Type B pancreatic cell (in vitro differentiated cells): ENCODE measurements at regions not wholly inside any gene's neighbourhood (a gene's known extent, or its start where the extent isn't known, plus 50 kb on each side); places are given as distances from the start of the nearest gene placed in this dataset.
A peak's percentile ranks its signal among the peaks of the same experiment; 100 is the strongest.

Experiments
- DNase-seq: peaks from one replicate; pipeline ENCODE4 v3.0.0; 2021; ENCODE audit warnings: mixed read lengths; ENCODE audit not compliant: unreplicated experiment; ENCODE audit errors: extremely low spot score
- H3K27ac Mint-ChIP-seq: 2 replicates; pipeline ENCODE4 v1.8.0; 2021; ENCODE audit warnings: mild to moderate bottlenecking, mixed read lengths
- H3K27me3 Mint-ChIP-seq: 2 replicates; pipeline ENCODE4 v1.8.0; 2021; ENCODE audit warnings: mixed read lengths
- H3K36me3 Mint-ChIP-seq: 2 replicates; pipeline ENCODE4 v1.8.0; 2021; ENCODE audit warnings: mixed read lengths
- H3K4me1 Mint-ChIP-seq: one replicate; pipeline ENCODE4 v1.8.0; 2021; ENCODE audit warnings: mixed read lengths; ENCODE audit not compliant: unreplicated experiment
- H3K4me3 Mint-ChIP-seq: 2 replicates; pipeline ENCODE4 v1.8.0; 2021; ENCODE audit warnings: mild to moderate bottlenecking, mixed read lengths
- H3K9me3 Mint-ChIP-seq: 2 replicates; pipeline ENCODE4 v1.8.0; 2021; ENCODE audit warnings: mixed read lengths
- TF ChIP-seq, protein P1 (sequence below): fragments of 200-600 bp; sonication (generic); conservative IDR thresholded peaks from 2 replicates; pipeline ENCODE4 v1.5.0; 2021; ENCODE audit warnings: antibody characterized with exemption, mild to moderate bottlenecking

GRCh38 chr9:695252-695651, 146.2 kb upstream of the DMRT1 start:
- H3K36me3 Mint-ChIP-seq = no peaks in the 10 kb centered on the region
- H3K4me1 Mint-ChIP-seq = peaks cover 66% of the 10 kb centered on the region
- TF ChIP-seq, protein P1, sequence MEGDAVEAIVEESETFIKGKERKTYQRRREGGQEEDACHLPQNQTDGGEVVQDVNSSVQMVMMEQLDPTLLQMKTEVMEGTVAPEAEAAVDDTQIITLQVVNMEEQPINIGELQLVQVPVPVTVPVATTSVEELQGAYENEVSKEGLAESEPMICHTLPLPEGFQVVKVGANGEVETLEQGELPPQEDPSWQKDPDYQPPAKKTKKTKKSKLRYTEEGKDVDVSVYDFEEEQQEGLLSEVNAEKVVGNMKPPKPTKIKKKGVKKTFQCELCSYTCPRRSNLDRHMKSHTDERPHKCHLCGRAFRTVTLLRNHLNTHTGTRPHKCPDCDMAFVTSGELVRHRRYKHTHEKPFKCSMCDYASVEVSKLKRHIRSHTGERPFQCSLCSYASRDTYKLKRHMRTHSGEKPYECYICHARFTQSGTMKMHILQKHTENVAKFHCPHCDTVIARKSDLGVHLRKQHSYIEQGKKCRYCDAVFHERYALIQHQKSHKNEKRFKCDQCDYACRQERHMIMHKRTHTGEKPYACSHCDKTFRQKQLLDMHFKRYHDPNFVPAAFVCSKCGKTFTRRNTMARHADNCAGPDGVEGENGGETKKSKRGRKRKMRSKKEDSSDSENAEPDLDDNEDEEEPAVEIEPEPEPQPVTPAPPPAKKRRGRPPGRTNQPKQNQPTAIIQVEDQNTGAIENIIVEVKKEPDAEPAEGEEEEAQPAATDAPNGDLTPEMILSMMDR = no peak
- peak overlapping the region; percentile 76 for H3K27ac Mint-ChIP-seq
- H3K9me3 Mint-ChIP-seq = no peaks in the 10 kb centered on the region
- peak overlapping the region; percentile 67 for H3K4me3 Mint-ChIP-seq
- DNase-seq = no peak
- H3K27me3 Mint-ChIP-seq = no peaks in the 10 kb centered on the region

DNA sequence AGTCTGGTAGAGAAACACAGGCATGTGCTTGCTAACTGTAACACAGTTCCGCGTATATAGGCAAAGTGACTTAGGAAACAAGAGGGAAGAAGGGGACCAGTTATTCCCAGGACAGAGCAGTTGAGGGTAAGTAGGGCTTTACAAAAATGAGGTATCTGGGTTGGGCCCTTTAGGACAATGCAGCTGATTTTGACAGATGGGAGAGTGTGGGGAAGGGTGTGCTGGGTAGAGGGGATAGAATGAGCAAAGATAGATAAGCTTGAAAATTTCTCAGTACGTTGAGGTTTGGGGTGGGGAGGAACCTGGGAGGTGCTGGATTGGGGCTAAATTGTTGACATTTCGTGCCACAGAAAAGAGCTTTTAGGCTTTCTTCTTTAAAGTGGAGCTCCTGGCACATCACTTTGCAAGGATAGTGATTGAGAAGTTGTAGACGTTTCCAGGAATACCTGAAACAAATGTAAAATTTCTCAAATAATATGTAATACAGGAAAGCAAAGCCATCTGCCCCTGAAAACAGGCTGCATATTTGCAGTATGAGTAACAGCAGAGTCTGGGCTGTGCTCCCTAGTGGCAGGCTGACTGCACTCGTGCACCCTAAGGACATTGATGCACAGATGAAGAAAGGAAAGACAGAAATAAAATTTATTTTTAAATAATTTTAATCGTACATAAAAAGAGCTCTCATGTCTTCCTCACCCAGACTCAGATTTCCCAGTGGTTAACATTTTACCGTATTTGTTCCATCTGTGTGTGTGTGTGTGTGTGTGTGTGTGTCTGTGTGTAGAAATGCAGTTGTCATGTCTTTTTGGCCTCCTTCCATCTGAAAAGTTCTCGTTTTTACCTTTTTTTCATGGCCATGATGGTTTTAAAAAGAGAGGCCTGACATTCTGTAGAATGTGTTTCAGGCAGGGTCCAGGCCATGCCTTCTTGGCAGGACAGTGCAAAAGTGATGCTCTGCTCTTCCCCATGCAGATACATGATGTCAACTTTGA, 144.9 kb upstream of the DMRT1 start:
- H3K27me3 Mint-ChIP-seq = no peaks in the 10 kb centered on the region
- H3K27ac Mint-ChIP-seq = peak overlapping the region; percentile 77
- H3K9me3 Mint-ChIP-seq = no peaks in the 10 kb centered on the region
- no peak for DNase-seq
- H3K4me3 Mint-ChIP-seq = peak overlapping the region; percentile 33
- H3K4me1 Mint-ChIP-seq = peaks cover 66% of the 10 kb centered on the region
- no peaks in the 10 kb centered on the region for H3K36me3 Mint-ChIP-seq
- TF ChIP-seq, protein P1 = no peak

GRCh38 chr9:698276-698675, 143.2 kb upstream of the DMRT1 start:
- H3K27ac Mint-ChIP-seq = peak overlapping the region; percentile 24
- H3K4me3 Mint-ChIP-seq = no peak overlapping the region
- no peak for DNase-seq
- TF ChIP-seq, protein P1 = no peak
- no peaks in the 10 kb centered on the region for H3K27me3 Mint-ChIP-seq
- H3K36me3 Mint-ChIP-seq = peaks cover 8% of the 10 kb centered on the region
- peaks cover 59% of the 10 kb centered on the region for H3K4me1 Mint-ChIP-seq
- no peaks in the 10 kb centered on the region for H3K9me3 Mint-ChIP-seq

DNA sequence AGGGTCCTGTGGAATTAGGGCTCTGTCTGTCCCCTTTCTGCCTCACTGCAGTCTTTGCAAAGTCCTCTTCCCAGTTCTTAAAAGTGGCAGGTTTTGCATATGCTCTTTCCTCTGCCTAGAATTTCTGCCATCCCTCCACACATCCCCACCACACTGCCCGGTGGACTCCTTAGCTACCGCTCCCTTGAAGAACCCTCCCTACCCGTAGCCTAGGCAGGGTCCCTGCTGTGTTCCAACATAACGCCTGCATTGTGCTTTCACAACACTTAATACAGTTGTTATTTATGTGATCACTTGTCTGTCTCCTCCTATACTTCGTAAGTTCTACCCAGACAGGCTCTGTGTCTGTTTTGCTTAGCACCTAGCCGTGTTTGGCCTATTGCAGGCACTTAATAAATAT, 142.5 kb upstream of the DMRT1 start:
- no peak for DNase-seq
- Mint-ChIP-seq H3K27me3 (no peaks in the 10 kb centered on the region), H3K27ac (no peak overlapping the region), H3K9me3 (no peaks in the 10 kb centered on the region), H3K4me1 (peaks cover 56% of the 10 kb centered on the region), H3K36me3 (peaks cover 8% of the 10 kb centered on the region), H3K4me3 (peak overlapping the region; percentile 26)
- TF ChIP-seq, protein P1 = no peak

GRCh38 chr9:699396-699795, 142.1 kb upstream of the DMRT1 start:
- TF ChIP-seq, protein P1 = no peak
- H3K27ac Mint-ChIP-seq = no peak overlapping the region
- DNase-seq = no peak
- peaks cover 8% of the 10 kb centered on the region for H3K36me3 Mint-ChIP-seq
- no peaks in the 10 kb centered on the region for H3K27me3 Mint-ChIP-seq
- H3K4me3 Mint-ChIP-seq = no peak overlapping the region
- peaks cover 56% of the 10 kb centered on the region for H3K4me1 Mint-ChIP-seq
- no peaks in the 10 kb centered on the region for H3K9me3 Mint-ChIP-seq
